ENCODE measurements at regions not wholly inside any gene's neighbourhood (a gene's known extent, or its start where the extent isn't known, plus 50 kb on each side); places are given as distances from the start of the nearest gene placed in this dataset.

DNA sequence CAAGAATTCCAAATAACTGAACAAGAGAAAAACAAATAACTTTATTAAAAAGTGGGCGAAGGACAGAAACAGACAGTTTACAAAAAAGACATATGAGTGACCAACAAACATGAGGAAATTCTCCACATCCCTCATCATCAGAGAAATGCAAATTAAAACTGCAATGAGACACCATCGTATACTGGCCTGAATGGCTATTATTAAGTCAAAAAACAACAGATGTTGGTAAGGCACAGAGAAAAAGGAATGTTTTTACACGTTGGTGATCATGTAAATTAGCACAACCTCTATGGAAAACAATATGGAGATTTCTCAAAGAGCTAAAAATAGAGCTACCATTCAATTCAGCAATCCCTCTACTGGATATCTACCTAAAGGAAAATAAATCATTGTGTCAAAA, 1260.4 kb upstream of the ALCAM start:
- Histone ChIP-seq H3K9me3 (ENCODE audit: control insufficient read depth in 1 of 2, insufficient read depth in 1 of 2, low read length in 2 of 2) (no peaks in the 10 kb centered on the region), H3K4me1 (ENCODE audit: insufficient read depth, low read length) (no peaks in the 10 kb centered on the region), H3K27me3 (ENCODE audit: control insufficient read depth in 1 of 2, insufficient read depth in 2 of 2, low read length in 2 of 2) (no peaks in the 10 kb centered on the region), H3K27ac (ENCODE audit: low read depth in 1 of 2, low read length in 2 of 2) (no peak overlapping the region), H3K36me3 (ENCODE audit: insufficient read depth, low read length) (no peaks in the 10 kb centered on the region), H3K4me3 (ENCODE audit: low read length) (no peak overlapping the region)
- Mint-ChIP-seq H3K27ac (no peak overlapping the region), H3K4me3 (no peak overlapping the region), H3K4me1 (ENCODE audit: low read depth) (no peaks in the 10 kb centered on the region), H3K36me3 (ENCODE audit: low read depth) (no peaks in the 10 kb centered on the region), H3K9me3 (no peaks in the 10 kb centered on the region), H3K27me3 (no peaks in the 10 kb centered on the region)
- ChIA-PET POLR2A (no interaction called here), CTCF (interaction anchor here (0.5 kb wide), 1 partner anchor 151 kb away, joined by 3 read pairs; no protein-coding TSS in a partner anchor)
- ATAC-seq (ENCODE audit: poor library complexity) = no peak
- TF ChIP-seq, protein P1, sequence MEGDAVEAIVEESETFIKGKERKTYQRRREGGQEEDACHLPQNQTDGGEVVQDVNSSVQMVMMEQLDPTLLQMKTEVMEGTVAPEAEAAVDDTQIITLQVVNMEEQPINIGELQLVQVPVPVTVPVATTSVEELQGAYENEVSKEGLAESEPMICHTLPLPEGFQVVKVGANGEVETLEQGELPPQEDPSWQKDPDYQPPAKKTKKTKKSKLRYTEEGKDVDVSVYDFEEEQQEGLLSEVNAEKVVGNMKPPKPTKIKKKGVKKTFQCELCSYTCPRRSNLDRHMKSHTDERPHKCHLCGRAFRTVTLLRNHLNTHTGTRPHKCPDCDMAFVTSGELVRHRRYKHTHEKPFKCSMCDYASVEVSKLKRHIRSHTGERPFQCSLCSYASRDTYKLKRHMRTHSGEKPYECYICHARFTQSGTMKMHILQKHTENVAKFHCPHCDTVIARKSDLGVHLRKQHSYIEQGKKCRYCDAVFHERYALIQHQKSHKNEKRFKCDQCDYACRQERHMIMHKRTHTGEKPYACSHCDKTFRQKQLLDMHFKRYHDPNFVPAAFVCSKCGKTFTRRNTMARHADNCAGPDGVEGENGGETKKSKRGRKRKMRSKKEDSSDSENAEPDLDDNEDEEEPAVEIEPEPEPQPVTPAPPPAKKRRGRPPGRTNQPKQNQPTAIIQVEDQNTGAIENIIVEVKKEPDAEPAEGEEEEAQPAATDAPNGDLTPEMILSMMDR (IDR thresholded peaks at IDR 0.05) = no peak
- intact Hi-C loops (cut with DNase I, micrococcal nuclease) = no loop called here
- DNase-seq = no peak

DNA sequence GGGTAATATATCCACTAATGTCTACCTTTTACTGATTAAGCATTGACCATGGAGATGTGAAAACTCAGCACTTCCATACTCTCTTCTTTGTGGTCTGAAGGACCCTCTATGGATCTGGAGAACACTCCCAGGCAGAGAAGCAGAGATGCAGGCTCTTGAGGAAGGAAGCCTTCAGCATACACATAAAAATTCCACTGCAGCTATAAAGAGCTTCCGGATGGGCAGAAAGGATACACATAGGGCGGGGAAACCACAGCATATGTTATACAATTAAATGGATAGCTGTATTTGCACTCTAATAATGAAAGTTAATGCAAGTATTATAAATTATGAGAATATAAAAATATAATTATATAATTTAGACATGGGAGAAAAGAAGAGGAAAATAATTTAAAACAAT, 1258.2 kb upstream of the ALCAM start:
- Histone ChIP-seq H3K4me3 (ENCODE audit: low read length) (no peak overlapping the region), H3K4me1 (ENCODE audit: insufficient read depth, low read length) (no peaks in the 10 kb centered on the region), H3K27ac (ENCODE audit: low read depth in 1 of 2, low read length in 2 of 2) (no peak overlapping the region), H3K27me3 (ENCODE audit: control insufficient read depth in 1 of 2, insufficient read depth in 2 of 2, low read length in 2 of 2) (no peaks in the 10 kb centered on the region), H3K9me3 (ENCODE audit: control insufficient read depth in 1 of 2, insufficient read depth in 1 of 2, low read length in 2 of 2) (peaks cover 0 to 4% of the 10 kb centered on the region in 2 experiments), H3K36me3 (ENCODE audit: insufficient read depth, low read length) (no peaks in the 10 kb centered on the region)
- ChIA-PET POLR2A (no interaction called here), CTCF (no interaction called here)
- Mint-ChIP-seq H3K4me1 (ENCODE audit: low read depth) (no peaks in the 10 kb centered on the region), H3K9me3 (no peaks in the 10 kb centered on the region), H3K27me3 (no peaks in the 10 kb centered on the region), H3K36me3 (ENCODE audit: low read depth) (no peaks in the 10 kb centered on the region), H3K27ac (no peak overlapping the region), H3K4me3 (no peak overlapping the region)
- ATAC-seq (ENCODE audit: poor library complexity) = no peak
- no peak for DNase-seq
- TF ChIP-seq, protein P1 (IDR thresholded peaks at IDR 0.05) = no peak
- intact Hi-C loops (cut with DNase I, micrococcal nuclease) = no loop called here

DNA sequence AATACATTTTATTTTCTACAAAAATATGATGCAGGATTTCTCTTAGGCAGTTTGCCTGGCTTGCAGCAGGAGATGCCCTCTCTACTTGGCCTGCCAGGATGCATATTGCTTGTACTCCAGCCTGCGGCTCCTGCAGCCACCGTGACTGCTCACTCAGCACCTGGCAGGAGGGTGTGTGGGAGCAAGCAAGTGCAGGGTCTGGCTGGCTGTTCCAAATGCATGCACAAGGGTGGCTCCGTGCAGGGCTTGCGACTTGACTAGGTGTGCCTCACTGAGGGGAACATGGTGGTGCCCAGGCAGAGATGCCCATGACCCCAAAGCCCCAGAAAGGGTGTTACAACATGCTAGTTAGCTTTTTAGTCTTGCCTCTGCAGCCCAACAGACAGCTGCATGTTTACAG, 1240.2 kb upstream of the ALCAM start:
- no peak for ATAC-seq (ENCODE audit: poor library complexity)
- intact Hi-C loops (cut with DNase I, micrococcal nuclease) = no loop called here

More for the DNA sequence above, 1240.2 kb upstream of the ALCAM start:
- Mint-ChIP-seq H3K9me3 (peaks cover 16% of the 10 kb centered on the region), H3K27me3 (no peaks in the 10 kb centered on the region), H3K27ac (no peak overlapping the region), H3K4me1 (ENCODE audit: low read depth) (no peaks in the 10 kb centered on the region), H3K36me3 (ENCODE audit: low read depth) (no peaks in the 10 kb centered on the region), H3K4me3 (no peak overlapping the region)
- ChIA-PET POLR2A (no interaction called here), CTCF (no interaction called here)
- TF ChIP-seq, protein P1 (IDR thresholded peaks at IDR 0.05) = no peak
- peaks cover 0 to 8% of the 10 kb centered on the region in 2 experiments for H3K9me3 ChIP-seq (ENCODE audit: control insufficient read depth in 1 of 2, insufficient read depth in 1 of 2, low read length in 2 of 2)
- no peak for DNase-seq
- H3K27me3 ChIP-seq (ENCODE audit: control insufficient read depth in 1 of 2, insufficient read depth in 2 of 2, low read length in 2 of 2) = no peaks in the 10 kb centered on the region
- no peak overlapping the region for H3K27ac ChIP-seq (ENCODE audit: low read depth in 1 of 2, low read length in 2 of 2)
- no peaks in the 10 kb centered on the region for H3K4me1 ChIP-seq (ENCODE audit: insufficient read depth, low read length)
- no peak overlapping the region for H3K4me3 ChIP-seq (ENCODE audit: low read length)
- H3K36me3 ChIP-seq (ENCODE audit: insufficient read depth, low read length) = no peaks in the 10 kb centered on the region
